Neural cell (in vitro differentiated cells): ENCODE measurements at regions not wholly inside any gene's neighbourhood (a gene's known extent, or its start where the extent isn't known, plus 50 kb on each side); places are given as distances from the start of the nearest gene placed in this dataset.

ENCODE experiments used
- CTCF ChIP-seq: fragments of 450-650 bp; IDR thresholded peaks from 2 replicates; pipeline ENCODE4 v1.5.1; 2014; ENCODE audit warnings: antibody characterized with exemption, mild to moderate bottlenecking, moderate library complexity; ENCODE audit not compliant: poor library complexity, severe bottlenecking
- EP300 ChIP-seq: fragments of 450-650 bp; conservative IDR thresholded peaks from 2 replicates; pipeline ENCODE4 v1.6.1; 2014; ENCODE audit warnings: antibody characterized with exemption, mild to moderate bottlenecking, moderate library complexity; ENCODE audit not compliant: poor library complexity, severe bottlenecking
- EZH2 ChIP-seq: fragments of 200-600, 300-800 bp; shearing (Covaris generic), sonication (generic); IDR thresholded peaks from 2 replicates; pipeline ENCODE4 v1.6.1; 2014; ENCODE audit warnings: antibody characterized with exemption, low read length, borderline replicate concordance, mild to moderate bottlenecking; ENCODE audit not compliant: insufficient read depth, poor library complexity, severe bottlenecking

GRCh38 chr11:107263844-107264563 is 193.6 kb downstream of the CWF19L2 start:
- no peak for TF ChIP-seq EZH2
- no peak for TF ChIP-seq CTCF
- no peak for TF ChIP-seq EP300
